HG02970 (cell line): ENCODE measurements at regions not wholly inside any gene's neighbourhood (a gene's known extent, or its start where the extent isn't known, plus 50 kb on each side); places are given as distances from the start of the nearest gene placed in this dataset.

ENCODE experiments used
- ATAC-seq: cut with Tn5 transposase; IDR thresholded peaks from one replicate; pipeline ENCODE4 v1.9.1; 2021; ENCODE audit warnings: mild to moderate bottlenecking, moderate library complexity, moderate number of reproducible peaks; ENCODE audit not compliant: unreplicated experiment, low FRiP score

DNA sequence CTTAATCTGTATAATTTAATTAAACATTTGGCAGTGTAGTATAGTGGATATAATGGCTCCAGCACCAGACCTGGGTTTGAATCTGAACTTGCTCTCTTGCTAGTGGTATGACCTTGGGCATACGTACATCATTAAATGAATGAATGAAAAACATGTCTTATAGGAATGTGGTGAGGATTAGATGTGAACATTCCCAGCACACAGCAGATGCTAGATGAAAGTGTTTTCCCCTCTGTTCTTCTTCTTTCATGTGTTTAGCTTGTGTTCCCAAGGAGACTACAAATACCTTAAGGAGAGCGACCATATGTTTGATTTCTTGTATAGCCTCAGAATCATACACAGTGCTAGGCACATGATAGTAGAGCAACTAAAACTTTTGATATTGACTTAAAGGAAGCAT is 56.5 kb downstream of the CT47B1 start:
- ATAC-seq: no peak

GRCh38 chrX:120813982-120814381 is 61.7 kb downstream of the CT47B1 start:
- no peak for ATAC-seq

GRCh38 chrX:120801426-120801825 is 74.2 kb downstream of the CT47B1 start:
- no peak for ATAC-seq

- no peak for ATAC-seq
These were observed 78.3 kb downstream of the CT47B1 start for GRCh38 chrX:120797188-120797851.

DNA sequence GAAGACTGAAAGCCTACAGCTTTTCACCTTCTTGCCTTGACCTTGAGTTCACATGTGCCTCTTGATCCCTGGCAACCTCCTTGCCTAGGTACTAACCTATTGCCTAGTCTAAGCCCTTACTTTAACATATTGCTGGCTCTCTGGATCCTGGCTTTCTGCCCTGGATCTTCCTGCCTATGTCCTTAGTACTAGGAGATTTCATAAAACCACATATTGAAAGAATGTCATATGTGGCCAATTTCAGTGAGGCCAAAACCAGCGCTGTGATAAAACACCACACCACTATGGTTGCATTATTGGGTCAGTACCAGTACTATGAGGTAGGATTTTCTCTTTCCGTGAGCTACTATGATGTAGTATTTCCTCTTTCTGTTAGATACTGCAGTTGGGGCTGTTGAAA is 80.4 kb downstream of the CT47B1 start:
- no peak for ATAC-seq

- ATAC-seq: no peak
These were observed 81.1 kb downstream of the CT47B1 start for GRCh38 chrX:120794525-120794975.

DNA sequence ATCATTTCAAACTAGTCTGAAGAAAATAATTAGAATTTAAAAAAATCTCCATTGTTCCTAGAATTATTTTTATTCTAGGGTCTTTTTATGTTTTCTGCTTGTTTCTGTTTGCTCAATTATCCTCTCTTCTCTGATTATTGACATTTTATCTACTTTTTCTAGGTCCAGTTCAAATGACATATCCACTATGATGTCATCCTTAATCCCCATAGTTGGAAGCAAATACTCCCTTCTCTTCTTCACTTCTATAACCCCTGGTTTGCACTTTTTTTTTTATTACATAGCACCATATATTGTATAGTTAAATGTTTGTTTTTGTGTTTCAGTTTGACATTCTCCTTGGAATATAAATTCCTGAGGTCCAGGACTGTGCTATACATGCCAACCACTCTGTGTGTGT is 82.6 kb downstream of the CT47B1 start:
- ATAC-seq: no peak

DNA sequence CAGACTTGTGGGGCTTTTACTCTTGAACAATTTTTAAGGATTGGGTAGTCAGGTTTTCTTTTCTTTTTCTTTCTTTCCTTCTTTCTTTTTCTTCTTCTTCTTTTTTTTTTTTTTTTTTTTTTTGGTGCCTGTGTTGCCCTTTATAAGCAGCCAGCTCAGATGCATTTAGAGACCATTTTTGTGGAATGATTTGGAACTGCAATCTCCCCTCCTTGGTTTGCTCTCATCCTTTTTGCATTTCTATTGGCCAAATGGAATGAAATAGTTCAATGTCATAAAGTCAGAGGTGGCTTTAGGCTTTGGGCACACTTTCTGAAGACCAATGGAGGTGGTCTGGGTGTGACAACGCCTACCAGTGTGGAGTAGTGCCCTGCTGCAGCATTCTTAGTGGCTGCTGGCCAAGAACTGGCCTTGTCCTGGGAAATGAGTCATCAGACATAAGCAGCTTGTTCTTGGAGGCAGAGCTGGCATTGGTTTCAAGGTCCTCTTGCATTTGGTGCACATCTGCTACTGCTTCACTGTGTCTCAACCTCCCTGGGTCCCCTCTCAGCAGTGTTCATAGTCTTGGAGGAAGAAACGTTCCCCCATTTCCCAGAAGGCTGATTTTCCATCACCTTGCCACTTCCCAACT is 84.5 kb downstream of the CT47B1 start:
- no peak for ATAC-seq

DNA sequence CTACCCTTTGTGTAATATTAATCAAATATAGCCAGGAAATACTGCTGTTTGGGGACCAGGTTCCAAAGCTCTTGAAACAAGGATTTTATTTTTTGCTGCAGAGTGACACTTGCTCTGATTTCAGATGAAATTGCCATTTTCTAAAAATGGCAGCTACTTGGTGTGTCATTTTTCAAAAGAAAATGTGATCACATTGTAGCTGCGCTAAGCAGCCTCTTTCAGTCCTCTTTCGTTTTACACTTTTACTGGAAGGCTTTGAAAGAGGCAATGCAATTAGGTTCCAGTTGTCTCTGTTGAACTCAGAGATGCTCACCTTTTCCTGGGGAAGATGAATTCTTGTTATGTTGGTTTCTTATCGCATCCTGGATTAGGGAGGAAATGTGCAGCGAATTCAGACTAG is 85.1 kb downstream of the CT47B1 start:
- no peak for ATAC-seq

DNA sequence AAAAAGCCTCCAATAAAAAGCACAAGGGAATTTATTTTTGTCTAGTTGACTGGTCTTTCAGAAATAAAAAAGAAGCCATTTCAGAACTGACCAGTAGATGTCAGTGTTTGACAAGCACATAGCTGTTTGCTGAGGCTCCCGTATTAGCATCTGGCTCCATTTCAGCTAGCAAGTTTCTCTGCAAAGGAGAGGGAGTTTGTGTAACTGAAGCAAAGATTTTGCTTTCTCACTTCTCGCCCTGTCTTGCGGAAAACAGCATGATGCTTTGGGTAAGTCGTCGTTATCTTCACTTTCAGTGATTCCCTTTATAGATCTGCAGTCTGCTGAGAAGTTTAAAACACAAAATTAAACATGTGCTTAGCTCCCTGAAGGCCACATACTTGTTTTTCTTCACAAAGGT is 85.5 kb downstream of the CT47B1 start:
- ATAC-seq: no peak

GRCh38 chrX:120781403-120781802 is 94.3 kb downstream of the CT47B1 start:
- ATAC-seq: no peak

DNA sequence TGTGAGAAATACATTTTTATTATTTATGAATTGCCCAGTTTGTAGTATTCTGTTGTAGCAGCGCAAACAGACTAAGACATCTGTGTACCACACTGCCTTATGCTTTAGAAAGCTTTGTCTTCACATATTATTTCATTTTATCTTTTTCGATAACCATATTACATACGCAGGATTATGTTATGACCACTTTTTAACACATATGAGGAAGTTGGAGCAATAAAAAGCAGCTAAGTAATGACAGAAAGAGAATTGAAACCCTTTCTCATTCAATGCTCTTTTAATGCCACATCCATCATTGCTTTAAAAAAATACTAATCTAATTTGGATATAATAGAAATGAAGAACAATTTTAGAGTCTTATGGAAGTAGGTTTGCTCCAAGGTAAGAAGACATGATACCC is 99.7 kb downstream of the CT47B1 start:
- ATAC-seq: no peak

DNA sequence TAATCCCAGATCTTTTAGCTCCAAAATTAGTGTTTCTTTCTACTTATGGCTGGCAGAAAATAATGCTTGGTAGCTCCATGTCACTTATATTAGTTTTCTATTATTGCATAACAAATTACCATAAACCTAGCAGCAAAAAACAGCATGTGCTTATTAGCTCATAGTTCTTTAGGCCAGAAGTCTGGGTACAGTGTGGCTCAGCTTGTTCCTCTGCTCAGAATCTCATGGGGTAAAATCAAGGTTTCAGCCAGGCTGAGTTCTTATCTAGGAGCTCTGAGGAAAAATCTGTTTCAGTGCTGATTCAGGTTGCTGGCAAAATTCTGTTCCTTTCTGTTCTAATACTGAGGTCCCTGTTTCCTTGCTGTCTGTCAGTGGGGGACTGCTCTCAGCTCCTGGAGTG is 101.1 kb downstream of the CT47B1 start:
- no peak for ATAC-seq

- ATAC-seq: no peak
These were observed 101.9 kb downstream of the CT47B1 start for GRCh38 chrX:120773801-120774200.

DNA sequence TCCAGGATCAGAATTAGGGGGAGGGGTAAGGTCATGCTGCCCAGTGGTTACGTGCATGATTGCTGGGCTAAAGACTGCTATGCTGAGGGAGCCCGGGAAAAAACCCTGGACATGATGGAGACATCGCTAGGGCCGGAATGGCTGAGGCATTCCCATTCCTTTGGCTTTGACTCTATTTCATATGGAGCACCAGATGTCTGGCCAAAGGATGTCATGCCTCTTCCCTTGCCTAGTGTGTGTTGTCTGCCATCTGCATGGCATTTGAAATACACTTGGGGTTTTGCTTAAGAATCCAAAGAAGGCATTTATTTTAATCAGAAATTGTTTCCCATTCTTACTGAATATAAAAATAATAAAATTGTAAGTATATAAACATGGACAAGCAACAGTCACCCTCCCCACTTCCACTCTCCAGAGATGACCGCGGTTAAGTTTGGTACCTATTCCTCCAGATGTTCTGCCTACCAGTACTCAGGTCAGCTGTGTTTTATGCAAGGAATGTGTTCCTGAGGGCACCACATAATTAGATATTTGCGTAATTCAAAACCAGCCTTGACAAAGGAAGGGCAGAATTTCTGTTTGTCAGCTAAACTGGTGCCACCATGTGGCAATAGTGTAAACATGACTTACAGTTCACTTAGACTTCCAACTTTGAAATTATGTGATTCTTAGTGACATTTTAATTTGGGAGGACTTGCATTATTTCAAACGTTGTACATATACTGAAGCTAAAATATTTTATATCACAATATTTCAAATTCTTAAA is 105.9 kb downstream of the CT47B1 start:
- no peak for ATAC-seq

DNA sequence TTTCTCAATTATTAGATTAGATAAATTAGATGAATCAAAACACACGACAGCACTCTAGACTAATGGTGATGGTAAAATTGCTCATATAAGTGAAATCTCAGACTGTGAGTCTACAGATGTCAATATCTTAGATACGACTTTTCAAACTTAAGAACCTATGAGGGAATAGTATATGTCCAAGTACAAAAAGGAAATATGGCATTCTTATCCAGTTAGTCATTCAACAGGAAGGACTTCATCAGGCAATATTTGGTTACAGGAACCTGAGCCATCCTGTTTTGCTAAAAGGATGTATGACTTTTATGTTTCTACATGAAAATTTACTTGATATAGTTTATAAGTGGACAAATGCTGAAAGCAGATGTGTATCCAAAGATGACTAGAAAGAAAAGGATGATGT is 107.0 kb downstream of the CT47B1 start:
- ATAC-seq: no peak

- ATAC-seq: no peak
These were observed 107.4 kb downstream of the CT47B1 start for GRCh38 chrX:120768254-120768653.

DNA sequence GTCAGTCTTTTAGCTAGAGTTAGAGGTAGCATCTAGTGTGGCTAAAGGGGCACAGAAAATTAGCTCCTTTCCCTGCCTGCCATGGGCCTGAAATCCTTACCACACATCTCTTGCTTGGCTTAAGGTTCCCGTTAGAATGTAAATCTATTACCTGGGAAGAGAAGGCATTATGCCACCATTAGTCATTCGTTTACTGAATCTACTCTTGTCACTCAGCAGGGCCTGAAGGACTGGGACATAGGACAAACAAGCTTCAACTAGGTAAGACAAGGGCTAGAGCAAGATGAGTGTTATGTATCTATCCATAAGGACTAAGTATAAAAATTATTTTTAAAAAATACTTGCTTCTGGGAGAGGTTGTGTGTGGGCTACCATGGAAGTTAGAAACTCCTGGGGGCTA is 112.4 kb downstream of the CT47B1 start:
- no peak for ATAC-seq

DNA sequence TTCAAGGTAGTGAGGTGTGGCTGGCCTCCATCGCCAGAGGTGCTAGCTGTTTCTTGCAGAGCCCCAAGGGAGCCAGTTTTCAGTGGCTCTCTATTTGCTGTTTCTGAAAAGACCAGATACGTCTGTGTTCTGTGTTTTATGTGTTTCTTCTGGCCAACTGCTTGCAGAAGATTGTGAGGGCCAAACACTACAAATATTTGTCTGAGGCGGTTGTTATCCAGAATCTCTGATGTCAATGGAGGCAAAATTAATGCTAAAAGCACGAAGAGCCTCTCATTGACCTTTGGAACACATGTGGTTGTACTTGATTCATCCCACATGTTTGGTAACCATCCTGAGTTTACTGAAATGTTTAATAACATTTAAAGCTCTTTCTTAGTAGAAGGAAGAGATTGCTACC is 113.9 kb downstream of the CT47B1 start:
- ATAC-seq: no peak

DNA sequence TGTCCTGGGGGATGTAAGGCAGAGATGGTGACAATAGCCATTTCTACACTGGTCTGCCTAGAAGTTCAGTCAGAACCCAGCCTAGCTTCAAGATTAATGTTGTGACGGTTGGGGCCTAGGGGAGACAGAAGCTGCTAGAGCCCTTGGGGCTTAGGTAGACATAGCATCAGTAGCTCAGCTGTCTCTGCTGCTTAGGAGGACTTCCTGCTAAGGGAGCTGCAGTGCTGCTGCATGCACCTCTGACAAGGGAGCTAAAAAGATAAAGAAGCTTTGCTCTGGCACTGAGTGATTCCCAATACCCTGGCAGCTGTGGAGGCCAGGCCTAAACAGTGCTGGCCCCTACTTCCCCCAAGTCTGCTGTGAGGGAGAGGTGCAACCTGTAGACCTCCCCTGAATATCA is 116.0 kb downstream of the CT47B1 start:
- no peak for ATAC-seq

GRCh38 chrX:120755066-120755846 is 120.4 kb downstream of the CT47B1 start:
- ATAC-seq: no peak
